SK-N-SH (cell line): ENCODE measurements at regions not wholly inside any gene's neighbourhood (a gene's known extent, or its start where the extent isn't known, plus 50 kb on each side); places are given as distances from the start of the nearest gene placed in this dataset.

ENCODE experiments used
- CTCF ChIA-PET: fragments of 300-600, 350-600 bp; formaldehyde crosslinking; extraction: SDS; loops from one replicate; lab custom pipeline; 2021; lab: Yijun Ruan, JAX
- POLR2A ChIA-PET: fragments of 350-600 bp; sonication (Branson Sonifier 250); formaldehyde crosslinking; extraction: SDS; loops from one replicate; lab custom pipeline; 2020; ENCODE audit warnings: antibody characterized with exemption, inconsistent platforms; lab: Yijun Ruan, JAX
- DNase-seq: peaks from one replicate; pipeline ENCODE4 v3.0.0; 2012
- H2AFZ ChIP-seq: fragments of 200-600 bp; sonication (generic); 2 replicates; pipeline ENCODE4 v1.8.1; 2016; ENCODE audit warnings: antibody characterized with exemption, mild to moderate bottlenecking, low read depth
- H3F3A ChIP-seq: fragments of 200-600 bp; sonication (generic); replicated peaks from 2 replicates; pipeline ENCODE3; 2016; ENCODE audit warnings: antibody characterized with exemption, mild to moderate bottlenecking; ENCODE audit not compliant: insufficient read depth
- H3K27ac ChIP-seq, 2 experiments: fragments of 200-500 bp in 1 of 2; fragments of 200-600 bp in 1 of 2; sonication (Bioruptor generic) in 1 of 2; sonication (generic), shearing (Covaris generic) in 1 of 2; 2 replicates each; pipeline versions ENCODE4 v1.5.1 to v1.6.1; 2014 to 2016; ENCODE audit warnings: low read depth in 2 of 2, inconsistent platforms in 1 of 2, low read length in 1 of 2, mild to moderate bottlenecking in 1 of 2, mixed read lengths in 1 of 2
- H3K27me3 ChIP-seq: fragments of 200-600 bp; sonication (generic), shearing (Covaris generic); 2 replicates; pipeline ENCODE4 v1.6.1; 2016; ENCODE audit warnings: mixed run types; ENCODE audit not compliant: insufficient read depth
- H3K36me3 ChIP-seq, 2 experiments: fragments of 200-500 bp in 1 of 2; fragments of 200-600 bp in 1 of 2; sonication (Bioruptor generic) in 1 of 2; sonication (generic) in 1 of 2; replicated peaks in 1 of 2; 2 replicates each; pipeline versions ENCODE3 to v1.5.1; 2014 to 2016; ENCODE audit warnings: low read length in 1 of 2, mild to moderate bottlenecking in 1 of 2; ENCODE audit not compliant: insufficient read depth in 2 of 2, control insufficient read depth in 1 of 2
- H3K4me1 ChIP-seq, 2 experiments: fragments of 200-500 bp in 1 of 2; fragments of 200-600 bp in 1 of 2; sonication (Bioruptor generic) in 1 of 2; sonication (generic), shearing (Covaris generic) in 1 of 2; 2 replicates each; pipeline versions ENCODE4 v1.5.1 to v1.6.1; 2014 to 2016; ENCODE audit warnings: low read depth in 1 of 2, low read length in 1 of 2, mixed run types in 1 of 2; ENCODE audit not compliant: insufficient read depth in 2 of 2, control insufficient read depth in 1 of 2
- H3K4me2 ChIP-seq: fragments of 200-600 bp; sonication (generic), shearing (Covaris generic); 2 replicates; pipeline ENCODE4 v1.6.1; 2017; ENCODE audit warnings: mixed run types
- H3K4me3 ChIP-seq, 2 experiments: fragments of 200-500 bp in 1 of 2; fragments of 200-600 bp in 1 of 2; sonication (Bioruptor generic) in 1 of 2; sonication (generic), shearing (Covaris generic) in 1 of 2; 2 replicates each; pipeline versions ENCODE4 v1.5.1 to v1.8.1; 2014 to 2016; ENCODE audit warnings: low read depth in 2 of 2, inconsistent platforms in 1 of 2, low read length in 1 of 2, mild to moderate bottlenecking in 1 of 2, mixed read lengths in 1 of 2, moderate library complexity in 1 of 2
- H3K79me2 ChIP-seq: fragments of 200-600 bp; sonication (generic); 2 replicates; pipeline ENCODE4 v1.8.1; 2017; ENCODE audit warnings: mild to moderate bottlenecking; ENCODE audit not compliant: insufficient read depth
- H3K9ac ChIP-seq: fragments of 200-600 bp; sonication (generic); 2 replicates; pipeline ENCODE4 v1.6.1; 2017; ENCODE audit warnings: mixed run types
- H3K9me2 ChIP-seq: fragments of 200-600 bp; sonication (generic); 2 replicates; pipeline ENCODE4 v1.6.1; 2017; ENCODE audit warnings: mixed run types
- H3K9me3 ChIP-seq: fragments of 200-600 bp; sonication (generic); 2 replicates; pipeline ENCODE4 v1.6.1; 2017; ENCODE audit warnings: mixed run types, mild to moderate bottlenecking, moderate library complexity
- H4K20me1 ChIP-seq: fragments of 200-600 bp; sonication (generic); 2 replicates; pipeline ENCODE4 v1.6.1; 2017; ENCODE audit warnings: mild to moderate bottlenecking, mixed run types; ENCODE audit not compliant: insufficient read depth
- FOSL2 ChIP-seq: IDR thresholded peaks from 2 replicates; pipeline ENCODE4 v1.4.0; 2012; ENCODE audit warnings: low read depth, mild to moderate bottlenecking, moderate library complexity, borderline replicate concordance
- GABPA ChIP-seq: IDR thresholded peaks from 2 replicates; pipeline ENCODE4 v1.4.0; 2012; ENCODE audit warnings: low read depth, mild to moderate bottlenecking
- NFIC ChIP-seq: IDR thresholded peaks from 2 replicates; pipeline ENCODE4 v1.4.0; 2012; ENCODE audit warnings: borderline replicate concordance
- POLR2AphosphoS5 ChIP-seq: IDR thresholded peaks from 2 replicates; pipeline ENCODE4 v1.6.1; 2012; ENCODE audit warnings: low read depth, low read length
- RAD21 ChIP-seq: IDR thresholded peaks from 2 replicates; pipeline ENCODE4 v1.6.1; 2012; ENCODE audit warnings: mild to moderate bottlenecking, low read length
- RCOR1 ChIP-seq: fragments of 150-350 bp; IDR thresholded peaks from 2 replicates; pipeline ENCODE4 v1.6.1; 2017; ENCODE audit warnings: antibody characterized with exemption, low read length
- RXRA ChIP-seq: IDR thresholded peaks from 2 replicates; pipeline ENCODE4 v1.4.0; 2012; ENCODE audit warnings: low read depth, mild to moderate bottlenecking, borderline replicate concordance
- SIN3A ChIP-seq: IDR thresholded peaks from 2 replicates; pipeline ENCODE4 v1.6.1; 2012; ENCODE audit warnings: low read depth, mild to moderate bottlenecking, low read length, moderate library complexity, borderline replicate concordance
- SMC3 ChIP-seq: IDR thresholded peaks from 2 replicates; pipeline ENCODE4 v1.6.1; 2012; ENCODE audit warnings: low read depth, low read length, improper control_type of control experiment
- TAF1 ChIP-seq: IDR thresholded peaks from 2 replicates; pipeline ENCODE4 v1.6.1; 2012; ENCODE audit warnings: low read depth, mild to moderate bottlenecking, low read length, moderate library complexity, borderline replicate concordance
- WGBS: methylation state at CpG from one replicate; pipeline ENCODE4 v1.1.6; 2017; ENCODE audit warnings: low lambda C conversion rate; 5-methylcytosine and 5-hydroxymethylcytosine counted together
- TF ChIP-seq, protein P1 (sequence below): IDR thresholded peaks from 2 replicates; pipeline ENCODE4 v1.6.1; 2012; ENCODE audit warnings: mild to moderate bottlenecking, low read depth, low read length, moderate library complexity
- TF ChIP-seq, protein P2 (sequence below): fragments of 200-600 bp; sonication (generic); IDR thresholded peaks from 2 replicates; pipeline ENCODE4 v1.6.1; 2017; ENCODE audit warnings: antibody characterized with exemption, mild to moderate bottlenecking, moderate library complexity
- TF ChIP-seq, protein P3 (sequence below): fragments of 150-350 bp; IDR thresholded peaks from 2 replicates; pipeline ENCODE4 v1.6.1; 2017; ENCODE audit warnings: antibody characterized with exemption, low read length, low read depth, borderline replicate concordance
- TF ChIP-seq, protein P4 (sequence below): IDR thresholded peaks from 2 replicates; pipeline ENCODE4; 2012
- TF ChIP-seq, protein P5 (sequence below): IDR thresholded peaks from 2 replicates; pipeline ENCODE4 v1.4.0; 2012; ENCODE audit warnings: low read depth, borderline replicate concordance

DNA sequence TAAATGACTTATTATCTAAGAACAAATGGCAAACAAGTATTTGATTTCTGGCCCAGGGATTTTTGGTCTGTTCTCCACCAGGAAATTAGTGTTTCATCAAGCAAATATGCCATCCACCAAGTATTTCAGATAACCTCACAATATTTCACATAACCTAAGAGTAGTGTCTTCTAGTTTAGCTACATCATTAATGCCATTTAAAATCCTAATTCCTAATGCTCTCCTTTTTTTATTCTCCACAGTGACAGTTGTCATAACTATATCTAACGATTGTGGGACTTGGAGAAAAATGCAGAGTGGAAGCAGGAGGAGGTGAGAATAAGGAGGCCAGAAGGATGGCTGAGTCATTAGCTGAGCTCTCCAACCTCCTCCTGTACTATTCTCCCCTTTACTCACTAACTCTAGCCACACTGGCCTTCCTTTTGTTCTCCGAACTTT, 58.5 kb upstream of the CTLA4 start (continued):
- TF ChIP-seq, protein P1, sequence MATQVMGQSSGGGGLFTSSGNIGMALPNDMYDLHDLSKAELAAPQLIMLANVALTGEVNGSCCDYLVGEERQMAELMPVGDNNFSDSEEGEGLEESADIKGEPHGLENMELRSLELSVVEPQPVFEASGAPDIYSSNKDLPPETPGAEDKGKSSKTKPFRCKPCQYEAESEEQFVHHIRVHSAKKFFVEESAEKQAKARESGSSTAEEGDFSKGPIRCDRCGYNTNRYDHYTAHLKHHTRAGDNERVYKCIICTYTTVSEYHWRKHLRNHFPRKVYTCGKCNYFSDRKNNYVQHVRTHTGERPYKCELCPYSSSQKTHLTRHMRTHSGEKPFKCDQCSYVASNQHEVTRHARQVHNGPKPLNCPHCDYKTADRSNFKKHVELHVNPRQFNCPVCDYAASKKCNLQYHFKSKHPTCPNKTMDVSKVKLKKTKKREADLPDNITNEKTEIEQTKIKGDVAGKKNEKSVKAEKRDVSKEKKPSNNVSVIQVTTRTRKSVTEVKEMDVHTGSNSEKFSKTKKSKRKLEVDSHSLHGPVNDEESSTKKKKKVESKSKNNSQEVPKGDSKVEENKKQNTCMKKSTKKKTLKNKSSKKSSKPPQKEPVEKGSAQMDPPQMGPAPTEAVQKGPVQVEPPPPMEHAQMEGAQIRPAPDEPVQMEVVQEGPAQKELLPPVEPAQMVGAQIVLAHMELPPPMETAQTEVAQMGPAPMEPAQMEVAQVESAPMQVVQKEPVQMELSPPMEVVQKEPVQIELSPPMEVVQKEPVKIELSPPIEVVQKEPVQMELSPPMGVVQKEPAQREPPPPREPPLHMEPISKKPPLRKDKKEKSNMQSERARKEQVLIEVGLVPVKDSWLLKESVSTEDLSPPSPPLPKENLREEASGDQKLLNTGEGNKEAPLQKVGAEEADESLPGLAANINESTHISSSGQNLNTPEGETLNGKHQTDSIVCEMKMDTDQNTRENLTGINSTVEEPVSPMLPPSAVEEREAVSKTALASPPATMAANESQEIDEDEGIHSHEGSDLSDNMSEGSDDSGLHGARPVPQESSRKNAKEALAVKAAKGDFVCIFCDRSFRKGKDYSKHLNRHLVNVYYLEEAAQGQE, result no peak
- TF ChIP-seq RXRA (0 out of 2 replicates have a peak, but pooled peaks have one; percentile 13), GABPA (no peak), POLR2AphosphoS5 (peak; percentile 30; the same call in 1 of the 2 replicates), RAD21 (no peak)
- TF ChIP-seq, protein P2, sequence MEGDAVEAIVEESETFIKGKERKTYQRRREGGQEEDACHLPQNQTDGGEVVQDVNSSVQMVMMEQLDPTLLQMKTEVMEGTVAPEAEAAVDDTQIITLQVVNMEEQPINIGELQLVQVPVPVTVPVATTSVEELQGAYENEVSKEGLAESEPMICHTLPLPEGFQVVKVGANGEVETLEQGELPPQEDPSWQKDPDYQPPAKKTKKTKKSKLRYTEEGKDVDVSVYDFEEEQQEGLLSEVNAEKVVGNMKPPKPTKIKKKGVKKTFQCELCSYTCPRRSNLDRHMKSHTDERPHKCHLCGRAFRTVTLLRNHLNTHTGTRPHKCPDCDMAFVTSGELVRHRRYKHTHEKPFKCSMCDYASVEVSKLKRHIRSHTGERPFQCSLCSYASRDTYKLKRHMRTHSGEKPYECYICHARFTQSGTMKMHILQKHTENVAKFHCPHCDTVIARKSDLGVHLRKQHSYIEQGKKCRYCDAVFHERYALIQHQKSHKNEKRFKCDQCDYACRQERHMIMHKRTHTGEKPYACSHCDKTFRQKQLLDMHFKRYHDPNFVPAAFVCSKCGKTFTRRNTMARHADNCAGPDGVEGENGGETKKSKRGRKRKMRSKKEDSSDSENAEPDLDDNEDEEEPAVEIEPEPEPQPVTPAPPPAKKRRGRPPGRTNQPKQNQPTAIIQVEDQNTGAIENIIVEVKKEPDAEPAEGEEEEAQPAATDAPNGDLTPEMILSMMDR, result no peak
- TF ChIP-seq, protein P3, sequence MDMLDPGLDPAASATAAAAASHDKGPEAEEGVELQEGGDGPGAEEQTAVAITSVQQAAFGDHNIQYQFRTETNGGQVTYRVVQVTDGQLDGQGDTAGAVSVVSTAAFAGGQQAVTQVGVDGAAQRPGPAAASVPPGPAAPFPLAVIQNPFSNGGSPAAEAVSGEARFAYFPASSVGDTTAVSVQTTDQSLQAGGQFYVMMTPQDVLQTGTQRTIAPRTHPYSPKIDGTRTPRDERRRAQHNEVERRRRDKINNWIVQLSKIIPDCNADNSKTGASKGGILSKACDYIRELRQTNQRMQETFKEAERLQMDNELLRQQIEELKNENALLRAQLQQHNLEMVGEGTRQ, result no peak
- TF ChIP-seq, all 33 proteins: peak for 7

DNA sequence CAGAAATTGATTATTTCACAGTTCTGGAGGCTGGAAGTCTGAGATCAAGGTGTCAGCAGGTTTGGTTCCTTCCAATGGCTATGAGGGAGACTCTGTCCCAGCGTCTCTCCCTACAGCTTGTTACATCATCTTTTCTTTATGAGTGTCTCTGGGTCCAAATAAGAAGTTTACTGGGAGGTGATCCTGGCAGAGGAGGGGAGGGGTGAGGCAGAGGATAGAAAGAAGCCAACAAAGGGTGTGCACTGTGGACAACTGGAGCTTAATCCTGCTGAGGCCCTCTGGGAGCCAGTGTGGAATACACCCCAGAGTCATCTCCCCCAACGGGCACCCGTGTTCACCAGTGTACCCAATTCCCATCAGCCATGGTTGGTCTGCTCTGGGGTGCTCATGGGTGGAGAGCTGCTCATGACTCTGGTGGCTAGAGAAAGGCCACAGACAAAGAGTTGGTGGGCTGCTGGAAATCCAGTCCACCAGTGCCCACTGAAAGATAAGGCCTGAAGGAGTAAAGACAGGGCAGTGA, 57.5 kb upstream of the CTLA4 start:
- Histone ChIP-seq H3K4me1 (peaks cover 4 to 52% of the 10 kb centered on the region in 2 experiments), H3K9me3 (0 out of 2 replicates have a peak, but pooled peaks cover 5% of the 10 kb centered on the region), H3F3A (peaks cover 48% of the 10 kb centered on the region), H3K27me3 (no peaks in the 10 kb centered on the region), H3K9me2 (no peaks in the 10 kb centered on the region), H3K79me2 (no peaks in the 10 kb centered on the region), H3K4me2 (0 out of 2 replicates have a peak overlapping the region, but pooled peaks have one; percentile 25), H2AFZ (no peak overlapping the region; the same call in 1 of the 2 replicates), H3K9ac (peak overlapping the region; percentile 65; the same call in 1 of the 2 replicates), H3K27ac (peak overlapping the region; percentile 35 to 96; a peak in 3 of 4 replicates), H4K20me1 (no peaks in the 10 kb centered on the region), H3K4me3 (no peak overlapping the region), H3K36me3 (no peaks in the 10 kb centered on the region)
- ChIA-PET POLR2A (no interaction called here), CTCF (interaction anchor here (1.1 kb wide), 1 partner anchor 34 kb away, joined by 3 read pairs; no protein-coding TSS in a partner anchor)
- no peak for TF ChIP-seq FOSL2
- TF ChIP-seq RXRA, result no peak
- TF ChIP-seq, protein P4, sequence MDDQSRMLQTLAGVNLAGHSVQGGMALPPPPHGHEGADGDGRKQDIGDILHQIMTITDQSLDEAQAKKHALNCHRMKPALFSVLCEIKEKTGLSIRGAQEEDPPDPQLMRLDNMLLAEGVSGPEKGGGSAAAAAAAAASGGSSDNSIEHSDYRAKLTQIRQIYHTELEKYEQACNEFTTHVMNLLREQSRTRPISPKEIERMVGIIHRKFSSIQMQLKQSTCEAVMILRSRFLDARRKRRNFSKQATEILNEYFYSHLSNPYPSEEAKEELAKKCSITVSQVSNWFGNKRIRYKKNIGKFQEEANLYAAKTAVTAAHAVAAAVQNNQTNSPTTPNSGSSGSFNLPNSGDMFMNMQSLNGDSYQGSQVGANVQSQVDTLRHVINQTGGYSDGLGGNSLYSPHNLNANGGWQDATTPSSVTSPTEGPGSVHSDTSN, result no peak
- no peak for TF ChIP-seq SIN3A
- TF ChIP-seq SMC3, result no peak
- no peak for TF ChIP-seq RCOR1
- no peak for TF ChIP-seq NFIC
- TF ChIP-seq, protein P5, sequence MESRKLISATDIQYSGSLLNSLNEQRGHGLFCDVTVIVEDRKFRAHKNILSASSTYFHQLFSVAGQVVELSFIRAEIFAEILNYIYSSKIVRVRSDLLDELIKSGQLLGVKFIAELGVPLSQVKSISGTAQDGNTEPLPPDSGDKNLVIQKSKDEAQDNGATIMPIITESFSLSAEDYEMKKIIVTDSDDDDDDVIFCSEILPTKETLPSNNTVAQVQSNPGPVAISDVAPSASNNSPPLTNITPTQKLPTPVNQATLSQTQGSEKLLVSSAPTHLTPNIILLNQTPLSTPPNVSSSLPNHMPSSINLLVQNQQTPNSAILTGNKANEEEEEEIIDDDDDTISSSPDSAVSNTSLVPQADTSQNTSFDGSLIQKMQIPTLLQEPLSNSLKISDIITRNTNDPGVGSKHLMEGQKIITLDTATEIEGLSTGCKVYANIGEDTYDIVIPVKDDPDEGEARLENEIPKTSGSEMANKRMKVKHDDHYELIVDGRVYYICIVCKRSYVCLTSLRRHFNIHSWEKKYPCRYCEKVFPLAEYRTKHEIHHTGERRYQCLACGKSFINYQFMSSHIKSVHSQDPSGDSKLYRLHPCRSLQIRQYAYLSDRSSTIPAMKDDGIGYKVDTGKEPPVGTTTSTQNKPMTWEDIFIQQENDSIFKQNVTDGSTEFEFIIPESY, result no peak
- TF ChIP-seq TAF1, result no peak
- WGBS, result 100% methylated on average over 3 of the region's 3 CpGs
- no peak for DNase-seq
